Stimulated activated CD4-positive, alpha-beta T cell treated with anti-CD3 and anti-CD28 coated beads, Interleukin-15, amount 100 ng/mL, for 24 hours (primary cell): ENCODE measurements at regions not wholly inside any gene's neighbourhood (a gene's known extent, or its start where the extent isn't known, plus 50 kb on each side); places are given as distances from the start of the nearest gene placed in this dataset.
"Not testable (repeated sequence)": the region's sequence is repeated elsewhere in the genome, so short reads cannot be mapped to it uniquely, and the experiment has no call there.

ENCODE experiments used
- DNase-seq: peaks from one replicate; pipeline ENCODE4 v3.0.0-alpha.2; 2020

GRCh38 chr5:2063380-2063779 lies 180.7 kb upstream of the IRX4 start:
- not testable (repeated sequence) for DNase-seq

GRCh38 chr5:2052687-2053086 lies 170.0 kb upstream of the IRX4 start:
- no peak for DNase-seq

GRCh38 chr5:2049876-2050275 lies 167.2 kb upstream of the IRX4 start:
- DNase-seq, result no peak

GRCh38 chr5:2048664-2049063 lies 165.9 kb upstream of the IRX4 start:
- no peak for DNase-seq

GRCh38 chr5:2047341-2047927 lies 164.7 kb upstream of the IRX4 start:
- DNase-seq, result no peak

- DNase-seq, result no peak
These were observed 161.3 kb upstream of the IRX4 start for GRCh38 chr5:2044041-2044440.

- DNase-seq, result no peak
These were observed 156.4 kb upstream of the IRX4 start for GRCh38 chr5:2039180-2039531.

- DNase-seq, result peak; percentile 73
These were observed 155.8 kb upstream of the IRX4 start for GRCh38 chr5:2038321-2039179.

- no peak for DNase-seq
These were observed 154.2 kb upstream of the IRX4 start for GRCh38 chr5:2036885-2037284.

- DNase-seq, result no peak
These were observed 149.7 kb upstream of the IRX4 start for GRCh38 chr5:2032432-2032831.

GRCh38 chr5:2031581-2031980 lies 148.9 kb upstream of the IRX4 start:
- DNase-seq, result no peak

- no peak for DNase-seq
These were observed 147.4 kb upstream of the IRX4 start for GRCh38 chr5:2030131-2030530.

GRCh38 chr5:2029206-2029605 lies 146.5 kb upstream of the IRX4 start:
- DNase-seq, result no peak

- DNase-seq, result no peak
These were observed 145.1 kb upstream of the IRX4 start for GRCh38 chr5:2027790-2028189.

- DNase-seq, result no peak
These were observed 142.4 kb upstream of the IRX4 start for GRCh38 chr5:2024986-2025721.

- DNase-seq, result no peak
These were observed 140.5 kb upstream of the IRX4 start for GRCh38 chr5:2023196-2023595.

- DNase-seq, result no peak
These were observed 139.7 kb upstream of the IRX4 start for GRCh38 chr5:2022436-2022835.

GRCh38 chr5:2021484-2022176 lies 138.9 kb upstream of the IRX4 start:
- no peak for DNase-seq

GRCh38 chr5:2020730-2021129 lies 138.0 kb upstream of the IRX4 start:
- no peak for DNase-seq

GRCh38 chr5:2019716-2020115 lies 137.0 kb upstream of the IRX4 start:
- DNase-seq, result no peak

- DNase-seq, result no peak
These were observed 135.6 kb upstream of the IRX4 start for GRCh38 chr5:2018390-2018724.

- DNase-seq, result peak; percentile 50
These were observed 135.0 kb upstream of the IRX4 start for GRCh38 chr5:2017540-2018389.

- no peak for DNase-seq
These were observed 133.2 kb upstream of the IRX4 start for GRCh38 chr5:2015961-2016360.
